Fibroblast of skin of right biceps (primary cell): ENCODE measurements at regions not wholly inside any gene's neighbourhood (a gene's known extent, or its start where the extent isn't known, plus 50 kb on each side); places are given as distances from the start of the nearest gene placed in this dataset.

Source experiments
- DNase-seq: peaks from one replicate; pipeline ENCODE4 v3.0.0-alpha.2; 2013

GRCh38 chr6:169898788-169899480, 147.5 kb downstream of the ERMARD start:
- DNase-seq, result no peak

- DNase-seq, result no peak
These were observed 146.4 kb downstream of the ERMARD start for GRCh38 chr6:169897601-169898358.

- no peak for DNase-seq
These were observed 145.5 kb downstream of the ERMARD start for GRCh38 chr6:169896826-169897456.

- no peak for DNase-seq
These were observed 144.7 kb downstream of the ERMARD start for GRCh38 chr6:169895926-169896761.

- no peak for DNase-seq
These were observed 143.8 kb downstream of the ERMARD start for GRCh38 chr6:169895000-169895759.

- DNase-seq, result no peak
These were observed 143.0 kb downstream of the ERMARD start for GRCh38 chr6:169894377-169894960.

GRCh38 chr6:169893624-169894023, 142.2 kb downstream of the ERMARD start:
- DNase-seq, result no peak

- DNase-seq, result no peak
These were observed 140.4 kb downstream of the ERMARD start for GRCh38 chr6:169891846-169892245.

- no peak for DNase-seq
These were observed 140.0 kb downstream of the ERMARD start for GRCh38 chr6:169891421-169891820.

- DNase-seq, result no peak
These were observed 139.5 kb downstream of the ERMARD start for GRCh38 chr6:169890901-169891300.

GRCh38 chr6:169890049-169890448, 138.6 kb downstream of the ERMARD start:
- no peak for DNase-seq

GRCh38 chr6:169887529-169888140, 136.2 kb downstream of the ERMARD start:
- no peak for DNase-seq

GRCh38 chr6:169886631-169887227, 135.3 kb downstream of the ERMARD start:
- DNase-seq, result no peak

GRCh38 chr6:169885831-169886230, 134.4 kb downstream of the ERMARD start:
- no peak for DNase-seq

- no peak for DNase-seq
These were observed 133.7 kb downstream of the ERMARD start for GRCh38 chr6:169885131-169885530.

- DNase-seq, result no peak
These were observed 132.7 kb downstream of the ERMARD start for GRCh38 chr6:169884158-169884557.

- DNase-seq, result no peak
These were observed 131.9 kb downstream of the ERMARD start for GRCh38 chr6:169883316-169883715.

- no peak for DNase-seq
These were observed 130.6 kb downstream of the ERMARD start for GRCh38 chr6:169881976-169882375.

GRCh38 chr6:169881398-169881797, 130.0 kb downstream of the ERMARD start:
- no peak for DNase-seq

GRCh38 chr6:169880516-169880915, 129.1 kb downstream of the ERMARD start:
- no peak for DNase-seq

- no peak for DNase-seq
These were observed 117.9 kb downstream of the ERMARD start for GRCh38 chr6:169869301-169869700.
